AG20443 (cell line): ENCODE measurements at regions not wholly inside any gene's neighbourhood (a gene's known extent, or its start where the extent isn't known, plus 50 kb on each side); places are given as distances from the start of the nearest gene placed in this dataset.
"Not testable (repeated sequence)": the region's sequence is repeated elsewhere in the genome, so short reads cannot be mapped to it uniquely, and the experiment has no call there.

Experiments used
- DNase-seq: peaks from one replicate; pipeline ENCODE4 v3.0.0; 2012; ENCODE audit warnings: low spot score, mixed read lengths

DNA sequence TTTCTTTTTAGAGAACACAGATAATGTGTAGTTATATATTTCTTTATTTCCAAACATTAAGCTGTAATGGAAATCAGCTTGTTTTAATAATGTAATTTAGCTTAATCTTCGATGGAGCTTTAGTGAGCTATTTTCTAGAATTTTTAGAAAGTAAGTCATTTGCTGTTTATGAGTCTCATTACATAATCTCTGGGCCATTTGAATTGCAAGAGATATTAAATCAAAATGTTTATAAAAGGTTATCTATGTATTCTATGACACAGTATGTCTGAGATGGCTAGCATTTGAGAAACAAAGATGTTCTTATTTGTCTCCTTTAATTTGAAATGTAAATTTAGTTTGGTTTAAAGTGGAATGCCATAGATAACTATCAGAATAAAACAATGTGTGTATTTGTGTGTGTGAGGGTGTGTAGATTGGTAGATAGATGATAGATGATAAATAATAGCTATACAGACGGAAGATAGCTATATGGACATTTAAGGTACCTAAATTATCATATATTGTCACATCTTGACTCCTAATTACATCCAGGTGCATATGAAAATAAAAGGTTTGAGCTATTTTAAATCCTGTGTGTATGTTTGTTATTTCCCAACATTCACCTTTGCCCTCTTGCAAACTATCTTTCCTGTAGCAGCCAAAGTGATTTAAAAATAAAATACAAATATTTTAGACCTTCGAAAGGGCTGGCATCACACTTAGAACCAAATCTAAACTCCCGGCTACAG, 478.0 kb upstream of the KLF6 start:
- no peak for DNase-seq

DNA sequence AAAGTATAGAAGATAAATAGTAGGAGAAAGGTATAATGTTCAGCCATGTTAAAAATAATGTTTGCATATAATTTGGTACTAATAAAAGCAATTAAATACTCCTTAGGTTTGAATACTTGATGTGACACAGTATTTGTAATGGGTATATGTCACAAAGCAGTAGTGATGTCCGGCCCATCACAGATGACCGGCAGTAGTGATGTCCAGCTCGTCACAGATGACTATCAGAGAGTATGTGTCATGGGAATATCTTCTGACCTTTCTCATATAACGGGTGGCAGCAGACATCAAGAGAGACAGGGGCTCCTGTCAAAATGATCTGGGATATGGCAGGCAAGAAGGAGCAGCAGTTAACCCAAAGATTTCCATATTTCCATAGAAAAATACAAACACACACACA, 477.4 kb upstream of the KLF6 start:
- no peak for DNase-seq

GRCh38 chr10:4260483-4261124, 475.6 kb upstream of the KLF6 start:
- no peak for DNase-seq

- DNase-seq, result no peak
Observed at GRCh38 chr10:4257939-4258465, 473.0 kb upstream of the KLF6 start.

- DNase-seq, result no peak
Observed at GRCh38 chr10:4256971-4257370, 472.0 kb upstream of the KLF6 start.

DNA sequence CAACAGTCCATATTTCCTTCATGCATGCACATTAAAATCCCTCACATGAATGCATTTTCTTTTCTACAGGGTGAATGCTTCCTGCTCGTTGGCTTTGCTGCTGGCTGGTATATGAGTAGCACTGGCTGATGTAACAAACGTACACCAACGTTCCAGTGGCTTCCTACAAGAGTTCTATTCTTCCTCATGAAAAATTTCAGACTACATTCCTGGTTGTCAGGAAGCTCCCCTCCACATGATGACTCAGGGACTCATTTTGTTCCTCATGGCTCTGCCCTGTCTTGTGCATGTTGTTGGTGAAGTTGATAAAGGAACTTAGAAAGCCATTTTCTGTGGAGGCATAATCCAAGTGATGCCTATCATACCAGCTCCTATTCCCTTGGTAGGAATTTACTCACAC, 470.7 kb upstream of the KLF6 start:
- no peak for DNase-seq

- DNase-seq, result peak; percentile 27
Observed at GRCh38 chr10:4254101-4254994, 469.3 kb upstream of the KLF6 start.

- DNase-seq, result no peak
Observed at GRCh38 chr10:4252701-4253100, 467.7 kb upstream of the KLF6 start.

DNA sequence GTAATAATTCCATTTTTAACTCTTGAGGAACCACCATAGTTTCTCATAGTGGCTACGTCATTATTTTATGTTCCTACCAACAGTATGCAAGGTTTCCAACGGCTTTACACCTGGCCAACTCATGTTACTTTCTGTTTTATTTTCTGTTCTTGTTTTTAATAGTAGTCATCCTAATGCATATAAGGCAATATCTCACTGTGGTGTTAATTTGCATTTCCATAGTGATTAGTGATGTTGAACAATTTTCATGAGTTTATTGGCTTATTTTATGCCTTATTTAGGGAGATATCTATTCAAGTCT, 465.5 kb upstream of the KLF6 start:
- DNase-seq, result no peak

GRCh38 chr10:4249841-4250586, 465.0 kb upstream of the KLF6 start:
- DNase-seq, result no peak

DNA sequence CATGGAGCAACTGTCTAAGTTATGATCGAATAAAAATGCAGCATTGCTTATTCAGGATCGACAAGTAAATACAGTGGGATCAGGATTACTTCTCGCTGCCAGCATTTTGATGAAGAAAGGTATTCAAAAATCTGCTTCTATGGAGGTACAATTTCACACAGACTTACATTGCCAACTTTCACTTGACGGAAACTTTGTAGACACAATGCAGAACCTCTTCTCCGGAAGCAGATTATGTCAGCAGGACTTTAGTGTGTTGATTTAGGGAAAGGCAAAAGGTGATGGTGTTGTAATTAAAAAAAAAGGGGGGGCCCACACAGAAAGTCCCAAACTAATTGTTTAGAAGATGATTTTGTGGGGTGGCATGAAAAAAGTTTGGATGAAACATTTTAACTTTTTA, 462.4 kb upstream of the KLF6 start:
- no peak for DNase-seq

GRCh38 chr10:4246881-4247358, 461.9 kb upstream of the KLF6 start:
- DNase-seq, result peak; percentile 60

- peak; percentile 53 for DNase-seq
Observed at GRCh38 chr10:4243651-4244050, 458.6 kb upstream of the KLF6 start.

DNA sequence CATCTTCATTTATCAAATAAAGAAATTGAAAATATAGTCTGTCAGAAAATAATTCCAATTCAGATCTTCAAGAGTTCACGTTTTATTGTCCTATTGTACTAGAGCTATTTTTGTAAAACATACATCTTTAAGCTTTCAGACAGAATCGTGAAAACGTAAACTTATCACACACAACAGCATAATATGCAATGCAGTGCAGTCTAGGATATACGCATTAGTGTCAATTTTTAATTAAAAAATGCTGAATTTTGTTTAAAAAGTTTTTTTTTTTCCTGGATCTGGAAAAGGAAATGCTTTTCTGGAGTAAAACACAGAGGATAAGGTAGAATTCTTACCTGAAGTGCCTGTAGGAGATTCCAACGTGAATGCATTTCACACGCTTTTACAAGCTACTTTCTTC, 458.2 kb upstream of the KLF6 start:
- no peak for DNase-seq

DNA sequence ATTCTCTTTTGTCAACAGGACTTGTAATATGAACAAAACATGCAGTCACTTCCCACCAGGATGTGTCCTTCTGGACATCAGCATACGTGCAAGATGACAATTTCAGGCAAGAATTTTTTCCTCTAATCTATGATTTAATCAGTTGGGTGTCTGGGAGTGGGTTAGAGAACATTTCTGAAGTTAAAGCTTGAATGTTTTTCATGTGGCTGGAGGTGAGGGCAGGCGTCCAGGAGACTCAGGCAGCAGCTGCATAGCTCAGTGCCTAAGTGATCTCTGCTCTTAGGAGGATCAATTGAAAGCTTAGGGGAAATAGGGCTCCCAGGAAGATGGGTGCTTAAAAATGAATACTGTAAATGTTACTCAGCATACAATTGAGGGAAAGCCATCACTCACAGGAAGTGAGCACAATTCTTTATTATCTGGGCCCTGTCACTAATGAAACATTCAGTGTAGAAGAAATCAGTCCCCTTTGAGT, 457.6 kb upstream of the KLF6 start:
- peak; percentile 29 for DNase-seq

GRCh38 chr10:4241724-4242345, 456.8 kb upstream of the KLF6 start:
- peak; percentile 73 for DNase-seq

DNA sequence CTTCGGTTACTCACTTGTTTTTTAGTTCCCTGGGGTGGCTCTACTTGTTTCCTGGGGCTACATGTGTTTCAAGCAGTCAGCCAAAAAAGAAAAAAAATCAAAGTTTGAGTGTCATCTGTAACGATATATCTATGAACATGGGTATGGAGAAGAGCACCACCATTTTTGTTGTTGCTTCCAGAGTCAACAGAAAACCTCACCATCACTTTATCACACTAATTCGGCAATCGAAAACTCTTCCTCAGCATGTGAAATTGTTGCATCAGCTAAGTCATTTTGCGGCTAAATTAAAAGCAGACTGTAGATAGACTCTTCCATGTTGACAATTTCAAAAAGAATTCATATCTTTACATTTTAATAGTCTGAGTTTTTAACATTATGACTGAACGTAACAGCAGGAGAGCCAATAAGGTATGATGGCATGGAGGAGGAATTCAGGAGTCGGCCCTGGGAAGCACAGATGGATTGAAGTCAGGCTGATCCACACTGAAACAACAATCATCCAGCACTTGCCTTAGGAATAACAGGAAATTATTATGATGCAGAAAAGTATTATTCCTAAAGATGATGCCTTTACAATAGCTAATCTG, 455.7 kb upstream of the KLF6 start:
- peak; percentile 52 for DNase-seq

DNA sequence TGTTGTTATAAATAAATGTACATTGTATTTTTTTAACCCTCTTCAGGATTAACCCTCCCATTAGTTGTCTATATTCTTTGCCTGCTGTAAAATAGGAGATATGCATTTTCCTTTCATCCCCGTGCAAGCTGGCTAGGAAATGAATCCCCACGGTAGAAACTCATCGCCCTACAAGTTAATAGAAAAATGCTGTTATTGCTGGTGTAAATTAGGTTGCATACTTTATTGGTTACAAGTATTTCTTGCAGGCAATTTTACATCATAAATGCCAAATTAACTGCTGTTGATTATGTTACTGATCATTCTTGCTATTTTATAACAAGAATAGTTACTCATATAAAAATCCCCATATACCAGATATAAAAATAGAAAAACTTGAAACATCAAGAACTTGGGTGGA, 454.2 kb upstream of the KLF6 start:
- no peak for DNase-seq

DNA sequence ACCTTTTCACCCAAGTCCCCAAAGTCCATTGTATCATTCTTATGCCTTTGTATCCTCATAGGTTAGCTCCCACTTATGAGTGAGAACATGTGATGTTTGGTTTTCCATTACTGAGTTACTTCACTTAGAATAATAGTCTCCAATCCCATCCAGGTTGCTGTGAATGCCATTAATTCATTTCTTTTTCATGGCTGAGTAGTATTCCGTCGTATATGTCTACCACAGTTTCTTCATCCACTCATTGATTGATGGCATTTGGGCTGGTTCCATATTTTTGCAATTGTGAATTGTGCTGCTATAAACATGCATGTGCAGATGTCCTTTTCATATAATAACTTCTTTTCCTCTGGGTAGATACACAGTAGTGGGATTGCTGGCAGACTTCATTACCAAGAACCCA, 451.9 kb upstream of the KLF6 start:
- not testable (repeated sequence) for DNase-seq

- no peak for DNase-seq
Observed at GRCh38 chr10:4234661-4235060, 449.7 kb upstream of the KLF6 start.

GRCh38 chr10:4231439-4231838, 446.4 kb upstream of the KLF6 start:
- DNase-seq, result no peak
